ENCODE measurements at regions not wholly inside any gene's neighbourhood (a gene's known extent, or its start where the extent isn't known, plus 50 kb on each side); places are given as distances from the start of the nearest gene placed in this dataset.

- H3K4me3 Mint-ChIP-seq, result no peak overlapping the region
- H3K9me3 Mint-ChIP-seq, result peaks cover 0 to 4% (median 4%) of the 10 kb centered on the region in 3 donors
- ChIA-PET CTCF (no interaction called here), POLR2A (no interaction called here)
- ATAC-seq (replicated peaks in 1 of 4) (no peak), DNase-seq (no peak)
- no peaks in the 10 kb centered on the region for H3K36me3 Mint-ChIP-seq
- no peak overlapping the region for H3K27ac Mint-ChIP-seq
- H3K27me3 Mint-ChIP-seq, result no peaks in the 10 kb centered on the region
- H3K27me3 ChIP-seq (replicated peaks in 1 of 2; ENCODE audit: control insufficient read depth in 2 of 2, extremely low read depth in 1 of 2, insufficient read depth in 2 of 2, low read length in 1 of 2), result no peaks in the 10 kb centered on the region
- no peaks in the 10 kb centered on the region for H3K36me3 ChIP-seq (ENCODE audit: control insufficient read depth in 2 of 2, extremely low read depth in 1 of 2, insufficient read depth in 1 of 2, low read length in 1 of 2)
- H3K27ac ChIP-seq (ENCODE audit: low read length), result no peak overlapping the region
- H3K4me3 ChIP-seq (ENCODE audit: control insufficient read depth in 1 of 2, extremely low read depth in 1 of 2, low read length in 1 of 2), result no peak overlapping the region
- 70% methylated on average over 2 of the region's 3 CpGs for WGBS (ENCODE audit: insufficient coverage)
- no peaks in the 10 kb centered on the region for H3K4me1 ChIP-seq (ENCODE audit: control insufficient read depth in 1 of 2, extremely low read depth in 1 of 2, insufficient read depth in 2 of 2, low read length in 2 of 2)
- no peaks in the 10 kb centered on the region for H3K9me3 ChIP-seq
- H3K4me1 Mint-ChIP-seq, result no peaks in the 10 kb centered on the region
These were observed 553.4 kb downstream of the PLPP3 start for GRCh38 chr1:56025942-56026341.

GRCh38 chr1:56024155-56024554 lies 555.2 kb downstream of the PLPP3 start:
- Mint-ChIP-seq H3K9me3 (peaks cover 0 to 12% (median 8%) of the 10 kb centered on the region in 3 donors), H3K27ac (no peak overlapping the region), H3K27me3 (no peaks in the 10 kb centered on the region), H3K36me3 (no peaks in the 10 kb centered on the region), H3K4me3 (no peak overlapping the region), H3K4me1 (no peaks in the 10 kb centered on the region)
- ATAC-seq (replicated peaks in 1 of 4), result no peak
- CTCF ChIA-PET, result no interaction called here
- no peak overlapping the region for H3K27ac ChIP-seq (ENCODE audit: low read length)
- POLR2A ChIA-PET, result no interaction called here
- H3K9me3 ChIP-seq, result no peaks in the 10 kb centered on the region
- no peaks in the 10 kb centered on the region for H3K36me3 ChIP-seq (ENCODE audit: control insufficient read depth in 2 of 2, extremely low read depth in 1 of 2, insufficient read depth in 1 of 2, low read length in 1 of 2)
- H3K4me3 ChIP-seq (ENCODE audit: control insufficient read depth in 1 of 2, extremely low read depth in 1 of 2, low read length in 1 of 2), result no peak overlapping the region
- H3K27me3 ChIP-seq (replicated peaks in 1 of 2; ENCODE audit: control insufficient read depth in 2 of 2, extremely low read depth in 1 of 2, insufficient read depth in 2 of 2, low read length in 1 of 2), result no peaks in the 10 kb centered on the region
- no peak for DNase-seq
- 76% methylated on average over 3 of the region's 5 CpGs for WGBS (ENCODE audit: insufficient coverage)
- no peaks in the 10 kb centered on the region for H3K4me1 ChIP-seq (ENCODE audit: control insufficient read depth in 1 of 2, extremely low read depth in 1 of 2, insufficient read depth in 2 of 2, low read length in 2 of 2)

GRCh38 chr1:56019922-56020321 lies 559.4 kb downstream of the PLPP3 start:
- H3K36me3 Mint-ChIP-seq, result no peaks in the 10 kb centered on the region

GRCh38 chr1:56019472-56019871 lies 559.9 kb downstream of the PLPP3 start:
- POLR2A ChIA-PET, result no interaction called here
- Mint-ChIP-seq H3K4me1 (no peaks in the 10 kb centered on the region), H3K27me3 (no peaks in the 10 kb centered on the region), H3K4me3 (no peak overlapping the region), H3K27ac (no peak overlapping the region), H3K9me3 (peaks cover 0 to 11% (median 8%) of the 10 kb centered on the region in 3 donors), H3K36me3 (no peaks in the 10 kb centered on the region)
- Histone ChIP-seq H3K27ac (ENCODE audit: low read length) (no peak overlapping the region), H3K9me3 (no peaks in the 10 kb centered on the region), H3K27me3 (replicated peaks in 1 of 2; ENCODE audit: control insufficient read depth in 2 of 2, extremely low read depth in 1 of 2, insufficient read depth in 2 of 2, low read length in 1 of 2) (no peaks in the 10 kb centered on the region), H3K4me3 (ENCODE audit: control insufficient read depth in 1 of 2, extremely low read depth in 1 of 2, low read length in 1 of 2) (no peak overlapping the region), H3K36me3 (ENCODE audit: control insufficient read depth in 2 of 2, extremely low read depth in 1 of 2, insufficient read depth in 1 of 2, low read length in 1 of 2) (no peaks in the 10 kb centered on the region), H3K4me1 (ENCODE audit: control insufficient read depth in 1 of 2, extremely low read depth in 1 of 2, insufficient read depth in 2 of 2, low read length in 2 of 2) (no peaks in the 10 kb centered on the region)
- no peak for DNase-seq
- CTCF ChIA-PET, result no interaction called here
- ATAC-seq (replicated peaks in 1 of 4), result no peak

More at GRCh38 chr1:56019922-56020321, 559.4 kb downstream of the PLPP3 start:
- Mint-ChIP-seq H3K9me3 (peaks cover 0 to 12% (median 8%) of the 10 kb centered on the region in 3 donors), H3K27me3 (no peaks in the 10 kb centered on the region), H3K27ac (no peak overlapping the region), H3K4me1 (no peaks in the 10 kb centered on the region), H3K4me3 (no peak overlapping the region)
- Histone ChIP-seq H3K36me3 (ENCODE audit: control insufficient read depth in 2 of 2, extremely low read depth in 1 of 2, insufficient read depth in 1 of 2, low read length in 1 of 2) (no peaks in the 10 kb centered on the region), H3K27ac (ENCODE audit: low read length) (no peak overlapping the region), H3K4me3 (ENCODE audit: control insufficient read depth in 1 of 2, extremely low read depth in 1 of 2, low read length in 1 of 2) (no peak overlapping the region), H3K4me1 (ENCODE audit: control insufficient read depth in 1 of 2, extremely low read depth in 1 of 2, insufficient read depth in 2 of 2, low read length in 2 of 2) (no peaks in the 10 kb centered on the region), H3K9me3 (no peaks in the 10 kb centered on the region), H3K27me3 (replicated peaks in 1 of 2; ENCODE audit: control insufficient read depth in 2 of 2, extremely low read depth in 1 of 2, insufficient read depth in 2 of 2, low read length in 1 of 2) (no peaks in the 10 kb centered on the region)
- ChIA-PET POLR2A (no interaction called here), CTCF (no interaction called here)
- no CpG with 5 or more reads among the region's 2 CpGs for WGBS (ENCODE audit: insufficient coverage)
- no peak for ATAC-seq (replicated peaks in 1 of 4)
- no peak for DNase-seq

- Histone ChIP-seq H3K27me3 (replicated peaks in 1 of 2; ENCODE audit: control insufficient read depth in 2 of 2, extremely low read depth in 1 of 2, insufficient read depth in 2 of 2, low read length in 1 of 2) (no peaks in the 10 kb centered on the region), H3K4me3 (ENCODE audit: control insufficient read depth in 1 of 2, extremely low read depth in 1 of 2, low read length in 1 of 2) (no peak overlapping the region), H3K9me3 (no peaks in the 10 kb centered on the region), H3K27ac (ENCODE audit: low read length) (no peak overlapping the region), H3K36me3 (ENCODE audit: control insufficient read depth in 2 of 2, extremely low read depth in 1 of 2, insufficient read depth in 1 of 2, low read length in 1 of 2) (no peaks in the 10 kb centered on the region), H3K4me1 (ENCODE audit: control insufficient read depth in 1 of 2, extremely low read depth in 1 of 2, insufficient read depth in 2 of 2, low read length in 2 of 2) (no peaks in the 10 kb centered on the region)
- H3K36me3 Mint-ChIP-seq, result no peaks in the 10 kb centered on the region
- no peaks in the 10 kb centered on the region for H3K27me3 Mint-ChIP-seq
- H3K9me3 Mint-ChIP-seq, result peaks cover 0 to 19% (median 14%) of the 10 kb centered on the region in 3 donors
- ChIA-PET POLR2A (no interaction called here), CTCF (no interaction called here)
- ATAC-seq (replicated peaks in 1 of 4) (no peak), DNase-seq (no peak)
- whole genome bisulfite sequencing (ENCODE audit: insufficient coverage), result no CpG with 5 or more reads among the region's 2 CpGs
- no peaks in the 10 kb centered on the region for H3K4me1 Mint-ChIP-seq
- H3K4me3 Mint-ChIP-seq, result no peak overlapping the region
- no peak overlapping the region for H3K27ac Mint-ChIP-seq
These were observed 562.0 kb downstream of the PLPP3 start for GRCh38 chr1:56017336-56017735.

- no peaks in the 10 kb centered on the region for H3K4me1 ChIP-seq (ENCODE audit: control insufficient read depth in 1 of 2, extremely low read depth in 1 of 2, insufficient read depth in 2 of 2, low read length in 2 of 2)
- no CpG with 5 or more reads among the region's 1 CpG for WGBS (ENCODE audit: insufficient coverage)
- Mint-ChIP-seq H3K4me3 (no peak overlapping the region), H3K27me3 (peaks cover 0 to 4% of the 10 kb centered on the region in 2 donors), H3K4me1 (no peaks in the 10 kb centered on the region), H3K9me3 (peaks cover 0 to 11% (median 0%) of the 10 kb centered on the region in 3 donors), H3K27ac (no peak overlapping the region), H3K36me3 (no peaks in the 10 kb centered on the region)
- no peak for DNase-seq
- ChIA-PET POLR2A (no interaction called here), CTCF (no interaction called here)
- H3K36me3 ChIP-seq (ENCODE audit: control insufficient read depth in 2 of 2, extremely low read depth in 1 of 2, insufficient read depth in 1 of 2, low read length in 1 of 2), result no peaks in the 10 kb centered on the region
- H3K27ac ChIP-seq (ENCODE audit: low read length), result no peak overlapping the region
- no peak overlapping the region for H3K4me3 ChIP-seq (ENCODE audit: control insufficient read depth in 1 of 2, extremely low read depth in 1 of 2, low read length in 1 of 2)
- ATAC-seq (replicated peaks in 1 of 4), result no peak
- H3K27me3 ChIP-seq (replicated peaks in 1 of 2; ENCODE audit: control insufficient read depth in 2 of 2, extremely low read depth in 1 of 2, insufficient read depth in 2 of 2, low read length in 1 of 2), result no peaks in the 10 kb centered on the region
- H3K9me3 ChIP-seq, result no peaks in the 10 kb centered on the region
These were observed 575.5 kb downstream of the PLPP3 start for GRCh38 chr1:56003846-56004245.

GRCh38 chr1:56002231-56002630 lies 577.1 kb downstream of the PLPP3 start:
- H3K4me3 Mint-ChIP-seq, result no peak overlapping the region
- H3K36me3 Mint-ChIP-seq, result no peaks in the 10 kb centered on the region
- no peak overlapping the region for H3K27ac ChIP-seq (ENCODE audit: low read length)
- CTCF ChIA-PET, result no interaction called here
- 100% methylated on average over 1 of the region's 5 CpGs for WGBS (ENCODE audit: insufficient coverage)
- H3K27me3 Mint-ChIP-seq, result peaks cover 0 to 4% of the 10 kb centered on the region in 2 donors
- H3K9me3 Mint-ChIP-seq, result peaks cover 0 to 11% (median 0%) of the 10 kb centered on the region in 3 donors
- ATAC-seq (replicated peaks in 1 of 4) (no peak), DNase-seq (no peak)
- H3K36me3 ChIP-seq (ENCODE audit: control insufficient read depth in 2 of 2, extremely low read depth in 1 of 2, insufficient read depth in 1 of 2, low read length in 1 of 2), result no peaks in the 10 kb centered on the region
- no peaks in the 10 kb centered on the region for H3K9me3 ChIP-seq
- no peaks in the 10 kb centered on the region for H3K4me1 Mint-ChIP-seq
- POLR2A ChIA-PET, result no interaction called here
- no peak overlapping the region for H3K27ac Mint-ChIP-seq
- H3K4me3 ChIP-seq (ENCODE audit: control insufficient read depth in 1 of 2, extremely low read depth in 1 of 2, low read length in 1 of 2), result no peak overlapping the region
- H3K4me1 ChIP-seq (ENCODE audit: control insufficient read depth in 1 of 2, extremely low read depth in 1 of 2, insufficient read depth in 2 of 2, low read length in 2 of 2), result no peaks in the 10 kb centered on the region
- no peaks in the 10 kb centered on the region for H3K27me3 ChIP-seq (replicated peaks in 1 of 2; ENCODE audit: control insufficient read depth in 2 of 2, extremely low read depth in 1 of 2, insufficient read depth in 2 of 2, low read length in 1 of 2)
